Gastrocnemius medialis (tissue), 4 donors: ENCODE measurements at regions not wholly inside any gene's neighbourhood (a gene's known extent, or its start where the extent isn't known, plus 50 kb on each side); places are given as distances from the start of the nearest gene placed in this dataset.
A peak's percentile ranks its signal among the peaks of the same experiment; 100 is the strongest.

Experiments used
- ATAC-seq, 2 donors: fragments of 150-250 bp; one replicate each; pipeline ENCODE4 v1.9.1; 2016
- DNase-seq, 2 donors: peaks; one replicate each; pipeline ENCODE4 v3.0.0-alpha.2; 2019
- H3K27ac ChIP-seq, 4 donors: fragments of 200-600 bp; sonication (generic); 1 replicate in 1 of 4; 2 replicates in 3 of 4; pipeline ENCODE4 v1.5.1; 2016 to 2018; ENCODE audit warnings: mild to moderate bottlenecking in 2 of 4, moderate library complexity in 1 of 4
- H3K27me3 ChIP-seq, 3 donors: fragments of 200-600 bp; sonication (generic) in 2 of 3; 1 replicate in 1 of 3; 2 replicates in 2 of 3; pipeline versions ENCODE4 v1.5.1 to v1.6.0; 2016 to 2019; ENCODE audit warnings: mild to moderate bottlenecking in 1 of 3, moderate library complexity in 1 of 3
- H3K36me3 ChIP-seq, 2 donors: fragments of 200-600 bp; sonication (generic) in 1 of 2; one replicate each; pipeline ENCODE4 v1.5.1; 2017 to 2018
- H3K4me1 ChIP-seq, 2 donors: fragments of 200-600 bp; sonication (generic) in 1 of 2; one replicate each; pipeline ENCODE4 v1.5.1; 2016 to 2017; ENCODE audit warnings: mild to moderate bottlenecking in 2 of 2
- H3K4me3 ChIP-seq, 4 donors: fragments of 200-600 bp; sonication (generic) in 3 of 4; 1 replicate in 1 of 4; 2 replicates in 3 of 4; pipeline ENCODE4 v1.5.1; 2016 to 2019; ENCODE audit warnings: mild to moderate bottlenecking in 2 of 4
- H3K9me3 ChIP-seq, 3 donors: fragments of 200-600 bp; sonication (generic) in 2 of 3; 1 replicate in 1 of 3; 2 replicates in 2 of 3; pipeline ENCODE4 v1.5.1; 2016 to 2019
- CTCF ChIP-seq, 5 experiments: fragments of 450-650 bp in 3 of 5; fragments of 200-600 bp in 2 of 5; sonication (generic) in 2 of 5; IDR thresholded peaks in 4 of 5; conservative IDR thresholded peaks in 1 of 5; 1 replicate in 4 of 5; 2 replicates in 1 of 5; pipeline ENCODE4 v1.5.1; 2016 to 2019; ENCODE audit warnings: antibody characterized with exemption in 5 of 5, mild to moderate bottlenecking in 3 of 5, moderate library complexity in 3 of 5
- POLR2A ChIP-seq, 2 donors: fragments of 450-650 bp; IDR thresholded peaks; one replicate each; pipeline ENCODE4 v1.6.1; 2017; ENCODE audit warnings: antibody characterized with exemption in 2 of 2, mild to moderate bottlenecking in 2 of 2, moderate library complexity in 2 of 2
- in situ Hi-C, 4 donors: fragments of 200-750 bp; cut with MboI; loops; one replicate each; pipeline versions ENCODE4 v1.15.0 to v1.8.0; 2017; ENCODE audit warnings: low sequenced_read_pairs in 4 of 4
- intact Hi-C: fragments of 100-400 bp; cut with DNase I; formaldehyde crosslinking; loops from one replicate; pipeline ENCODE4 v1.15.1; 2023; ENCODE audit warnings: low total_unique reads

GRCh38 chr9:118992813-118993794 lies 376.1 kb downstream of the BRINP1 start:
- H3K36me3 ChIP-seq, result no peaks in the 10 kb centered on the region
- intact Hi-C loops, result loop anchor here (5.0 kb wide), 1 partner anchor 59 kb away; no protein-coding TSS in a partner anchor
- TF ChIP-seq CTCF (IDR thresholded peaks at IDR 0.05 in 4 of 5, conservative IDR thresholded peaks at IDR 0.05 in 1 of 5) (peak in 2 of 5 experiments; percentile 10 to 16), POLR2A (IDR thresholded peaks at IDR 0.05) (no peak)
- ATAC-seq (peak; percentile 64 to 66), DNase-seq (no peak)
- no peaks in the 10 kb centered on the region for H3K27me3 ChIP-seq
- peaks cover 20 to 31% of the 10 kb centered on the region in 2 donors for H3K4me1 ChIP-seq
- H3K9me3 ChIP-seq, result no peaks in the 10 kb centered on the region
- peak overlapping the region; percentile 57 to 76 (median 70) for H3K27ac ChIP-seq
- in situ Hi-C loops, result no loop called here
- H3K4me3 ChIP-seq, result peak overlapping the region in 2 of 4 donors; percentile 17 to 19

DNA sequence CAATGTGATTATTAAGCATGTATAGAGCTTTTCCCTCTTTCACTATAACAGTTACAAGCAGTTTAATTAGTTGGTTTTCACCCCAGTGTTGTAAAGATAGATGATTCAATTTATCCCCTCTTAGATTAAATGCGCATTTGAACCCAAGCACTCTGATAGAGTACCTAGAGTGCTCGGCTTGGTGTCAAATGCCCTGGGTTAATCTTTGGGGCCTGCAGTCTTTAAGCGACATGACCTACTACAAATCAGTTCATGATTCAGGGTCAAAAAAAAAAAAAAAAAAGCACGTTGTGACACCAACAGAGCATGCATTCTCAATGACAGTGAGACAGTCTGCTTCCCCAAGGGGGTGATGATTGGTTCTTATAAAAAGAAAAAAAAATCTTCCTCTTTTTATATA lies 375.3 kb downstream of the BRINP1 start:
- DNase-seq (no peak), ATAC-seq (no peak)
- no peak for TF ChIP-seq CTCF (IDR thresholded peaks at IDR 0.05 in 4 of 5, conservative IDR thresholded peaks at IDR 0.05 in 1 of 5)
- no peak for TF ChIP-seq POLR2A (IDR thresholded peaks at IDR 0.05)
- in situ Hi-C loops, result no loop called here
- H3K36me3 ChIP-seq, result no peaks in the 10 kb centered on the region
- no peak overlapping the region for H3K4me3 ChIP-seq
- H3K27me3 ChIP-seq, result no peaks in the 10 kb centered on the region
- intact Hi-C loops, result loop anchor here (5.0 kb wide), 1 partner anchor 58 kb away; no protein-coding TSS in a partner anchor
- no peaks in the 10 kb centered on the region for H3K9me3 ChIP-seq
- peaks cover 20 to 29% of the 10 kb centered on the region in 2 donors for H3K4me1 ChIP-seq
- peak overlapping the region in 3 of 4 donors; percentile 57 to 76 (median 75) for H3K27ac ChIP-seq

- intact Hi-C loops (no loop called here), in situ Hi-C loops (no loop called here)
- TF ChIP-seq CTCF (IDR thresholded peaks at IDR 0.05 in 4 of 5, conservative IDR thresholded peaks at IDR 0.05 in 1 of 5) (no peak), POLR2A (IDR thresholded peaks at IDR 0.05) (no peak)
- peak overlapping the region in 3 of 4 donors; percentile 77 to 86 (median 84) for H3K27ac ChIP-seq
- ATAC-seq (no peak), DNase-seq (no peak)
- no peaks in the 10 kb centered on the region for H3K27me3 ChIP-seq
- no peak overlapping the region for H3K4me3 ChIP-seq
- no peaks in the 10 kb centered on the region for H3K9me3 ChIP-seq
- H3K4me1 ChIP-seq, result peaks cover 19 to 28% of the 10 kb centered on the region in 2 donors
- no peaks in the 10 kb centered on the region for H3K36me3 ChIP-seq
Observed at GRCh38 chr9:119002491-119002890, 366.7 kb downstream of the BRINP1 start.

- H3K9me3 ChIP-seq, result no peaks in the 10 kb centered on the region
- TF ChIP-seq POLR2A (IDR thresholded peaks at IDR 0.05), result no peak
- ATAC-seq (no peak), DNase-seq (no peak)
- peak overlapping the region; percentile 77 to 86 (median 84) for H3K27ac ChIP-seq
- no peak overlapping the region for H3K4me3 ChIP-seq
- H3K27me3 ChIP-seq, result no peaks in the 10 kb centered on the region
- no peaks in the 10 kb centered on the region for H3K36me3 ChIP-seq
- in situ Hi-C loops (no loop called here), intact Hi-C loops (no loop called here)
- H3K4me1 ChIP-seq, result peaks cover 19 to 28% of the 10 kb centered on the region in 2 donors
Observed at GRCh38 chr9:119003201-119003611, 366.0 kb downstream of the BRINP1 start.
